ENCODE measurements at regions not wholly inside any gene's neighbourhood (a gene's known extent, or its start where the extent isn't known, plus 50 kb on each side); places are given as distances from the start of the nearest gene placed in this dataset.
A peak's percentile ranks its signal among the peaks of the same experiment; 100 is the strongest.

DNA sequence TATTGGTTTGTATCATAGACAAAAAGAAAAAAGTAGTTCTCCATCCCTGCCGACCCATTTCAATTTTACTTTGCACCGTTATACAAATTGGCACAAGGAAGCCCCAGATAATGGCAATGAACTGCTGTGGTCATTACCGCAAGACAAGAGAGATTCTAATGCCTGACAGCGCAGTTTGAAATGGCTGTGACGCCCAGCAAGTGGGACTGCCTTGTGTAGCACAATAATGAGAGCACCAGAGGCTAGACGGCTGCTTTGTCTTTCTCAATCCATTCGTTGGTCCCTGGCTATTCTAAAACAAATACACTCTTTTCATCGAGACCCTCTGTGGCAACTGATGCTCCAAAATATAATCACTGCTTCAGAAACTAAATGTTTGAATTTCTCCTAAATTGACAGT lies 192.4 kb upstream of the NEIL3 start:
- no peak overlapping the region for H3K4me3 ChIP-seq (ENCODE audit: low read depth, low read length)
- DNase-seq (ENCODE audit: low read depth), result no peak
- TF ChIP-seq, protein P1, sequence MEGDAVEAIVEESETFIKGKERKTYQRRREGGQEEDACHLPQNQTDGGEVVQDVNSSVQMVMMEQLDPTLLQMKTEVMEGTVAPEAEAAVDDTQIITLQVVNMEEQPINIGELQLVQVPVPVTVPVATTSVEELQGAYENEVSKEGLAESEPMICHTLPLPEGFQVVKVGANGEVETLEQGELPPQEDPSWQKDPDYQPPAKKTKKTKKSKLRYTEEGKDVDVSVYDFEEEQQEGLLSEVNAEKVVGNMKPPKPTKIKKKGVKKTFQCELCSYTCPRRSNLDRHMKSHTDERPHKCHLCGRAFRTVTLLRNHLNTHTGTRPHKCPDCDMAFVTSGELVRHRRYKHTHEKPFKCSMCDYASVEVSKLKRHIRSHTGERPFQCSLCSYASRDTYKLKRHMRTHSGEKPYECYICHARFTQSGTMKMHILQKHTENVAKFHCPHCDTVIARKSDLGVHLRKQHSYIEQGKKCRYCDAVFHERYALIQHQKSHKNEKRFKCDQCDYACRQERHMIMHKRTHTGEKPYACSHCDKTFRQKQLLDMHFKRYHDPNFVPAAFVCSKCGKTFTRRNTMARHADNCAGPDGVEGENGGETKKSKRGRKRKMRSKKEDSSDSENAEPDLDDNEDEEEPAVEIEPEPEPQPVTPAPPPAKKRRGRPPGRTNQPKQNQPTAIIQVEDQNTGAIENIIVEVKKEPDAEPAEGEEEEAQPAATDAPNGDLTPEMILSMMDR (IDR thresholded peaks at IDR 0.05; ENCODE audit: insufficient read depth, low read length), result no peak

- H3K4me3 ChIP-seq (ENCODE audit: low read depth, low read length), result no peak overlapping the region
- TF ChIP-seq, protein P1 (IDR thresholded peaks at IDR 0.05; ENCODE audit: insufficient read depth, low read length), result no peak
- peak; percentile 100 for DNase-seq (ENCODE audit: low read depth)
Observed at GRCh38 chr4:177118596-177118995, 191.1 kb upstream of the NEIL3 start.

- DNase-seq (ENCODE audit: low read depth), result peak; percentile 95
- TF ChIP-seq, protein P1 (IDR thresholded peaks at IDR 0.05; ENCODE audit: insufficient read depth, low read length), result no peak
- H3K4me3 ChIP-seq (ENCODE audit: low read depth, low read length), result no peak overlapping the region
Observed at GRCh38 chr4:177119021-177119471, 190.6 kb upstream of the NEIL3 start.

- TF ChIP-seq, protein P1 (IDR thresholded peaks at IDR 0.05; ENCODE audit: insufficient read depth, low read length), result no peak
- DNase-seq (ENCODE audit: low read depth), result peak; percentile 77
Observed at GRCh38 chr4:177119691-177120090, 190.0 kb upstream of the NEIL3 start.

GRCh38 chr4:177123811-177124210 lies 185.9 kb upstream of the NEIL3 start:
- TF ChIP-seq, protein P1 (IDR thresholded peaks at IDR 0.05; ENCODE audit: insufficient read depth, low read length), result no peak
- H3K4me3 ChIP-seq (ENCODE audit: low read depth, low read length), result no peak overlapping the region
- DNase-seq (ENCODE audit: low read depth), result no peak

More at GRCh38 chr4:177119691-177120090, 190.0 kb upstream of the NEIL3 start:
- H3K4me3 ChIP-seq (ENCODE audit: low read depth, low read length), result peak overlapping the region; percentile 28

DNA sequence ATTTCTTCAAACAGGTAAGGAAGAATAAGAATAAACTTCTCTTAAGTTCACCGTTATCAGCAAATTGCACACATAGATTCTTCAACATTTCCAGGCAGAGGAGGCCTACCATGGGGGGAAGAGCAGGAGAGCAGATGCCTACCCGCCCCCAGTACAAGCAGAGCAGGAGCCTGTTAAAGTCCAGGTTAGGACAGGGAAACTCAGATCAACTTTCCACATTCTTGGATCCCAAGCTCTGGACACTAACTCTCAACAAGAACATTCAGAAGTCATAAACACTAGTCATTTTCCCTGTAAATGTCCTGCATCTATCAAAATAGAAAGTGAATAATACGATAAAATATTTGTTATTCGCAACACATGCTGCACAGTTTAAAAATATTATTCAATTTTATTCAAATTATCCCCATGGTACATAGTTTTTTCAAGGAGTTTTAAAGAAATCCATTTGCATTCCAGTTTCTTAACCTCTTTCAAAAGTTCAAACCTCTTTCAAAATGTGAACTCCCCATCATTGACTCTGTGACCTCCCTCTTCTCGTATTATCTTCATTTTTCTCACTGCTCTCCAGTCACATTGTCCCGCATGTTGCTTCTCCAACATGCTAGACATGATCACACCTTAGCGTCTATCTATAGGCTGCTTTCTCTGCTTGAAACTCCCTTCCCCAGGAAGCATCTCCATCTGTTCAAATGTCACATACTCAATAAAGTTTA lies 185.2 kb upstream of the NEIL3 start:
- no peak for DNase-seq (ENCODE audit: low read depth)
- H3K4me3 ChIP-seq (ENCODE audit: low read depth, low read length), result no peak overlapping the region
- TF ChIP-seq, protein P1 (IDR thresholded peaks at IDR 0.05; ENCODE audit: insufficient read depth, low read length), result no peak
